22Rv1 (cell line): ENCODE measurements at regions not wholly inside any gene's neighbourhood (a gene's known extent, or its start where the extent isn't known, plus 50 kb on each side); places are given as distances from the start of the nearest gene placed in this dataset.

Source experiments
- ZFX ChIP-seq: fragments of 450-650 bp; IDR thresholded peaks from 2 replicates; pipeline ENCODE4 v1.6.1; 2017; ENCODE audit warnings: antibody characterized with exemption, borderline replicate concordance
- TF ChIP-seq, protein P1 (sequence below): fragments of 450-650 bp; IDR thresholded peaks from 2 replicates; pipeline ENCODE4 v1.5.1; 2017; ENCODE audit warnings: mild to moderate bottlenecking

DNA sequence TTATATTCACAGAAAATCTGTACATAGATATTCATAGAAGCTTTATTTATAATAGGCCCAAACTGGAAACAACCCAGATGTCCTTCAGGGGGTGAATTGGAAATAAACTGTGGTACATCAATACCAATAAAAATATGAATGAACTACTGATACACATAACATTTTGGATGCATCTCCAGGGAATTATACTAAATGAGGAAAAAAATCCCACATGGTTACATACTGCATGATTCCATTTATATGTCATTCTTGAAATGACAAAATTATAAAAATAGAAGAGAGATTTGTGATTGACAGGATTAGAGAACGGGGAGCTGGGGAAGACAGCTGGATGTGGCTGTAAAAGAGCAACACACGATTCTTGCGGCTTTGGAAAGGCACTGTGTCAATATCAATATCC, 435.0 kb downstream of the TMEM182 start:
- TF ChIP-seq, protein P1, sequence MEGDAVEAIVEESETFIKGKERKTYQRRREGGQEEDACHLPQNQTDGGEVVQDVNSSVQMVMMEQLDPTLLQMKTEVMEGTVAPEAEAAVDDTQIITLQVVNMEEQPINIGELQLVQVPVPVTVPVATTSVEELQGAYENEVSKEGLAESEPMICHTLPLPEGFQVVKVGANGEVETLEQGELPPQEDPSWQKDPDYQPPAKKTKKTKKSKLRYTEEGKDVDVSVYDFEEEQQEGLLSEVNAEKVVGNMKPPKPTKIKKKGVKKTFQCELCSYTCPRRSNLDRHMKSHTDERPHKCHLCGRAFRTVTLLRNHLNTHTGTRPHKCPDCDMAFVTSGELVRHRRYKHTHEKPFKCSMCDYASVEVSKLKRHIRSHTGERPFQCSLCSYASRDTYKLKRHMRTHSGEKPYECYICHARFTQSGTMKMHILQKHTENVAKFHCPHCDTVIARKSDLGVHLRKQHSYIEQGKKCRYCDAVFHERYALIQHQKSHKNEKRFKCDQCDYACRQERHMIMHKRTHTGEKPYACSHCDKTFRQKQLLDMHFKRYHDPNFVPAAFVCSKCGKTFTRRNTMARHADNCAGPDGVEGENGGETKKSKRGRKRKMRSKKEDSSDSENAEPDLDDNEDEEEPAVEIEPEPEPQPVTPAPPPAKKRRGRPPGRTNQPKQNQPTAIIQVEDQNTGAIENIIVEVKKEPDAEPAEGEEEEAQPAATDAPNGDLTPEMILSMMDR: no peak
- no peak for TF ChIP-seq ZFX
